HG03060 (cell line): ENCODE measurements at regions not wholly inside any gene's neighbourhood (a gene's known extent, or its start where the extent isn't known, plus 50 kb on each side); places are given as distances from the start of the nearest gene placed in this dataset.

Experiments
- ATAC-seq: cut with Tn5 transposase; IDR thresholded peaks from one replicate; pipeline ENCODE4 v1.9.1; 2021; ENCODE audit warnings: low read depth, moderate number of reproducible peaks; ENCODE audit not compliant: unreplicated experiment

DNA sequence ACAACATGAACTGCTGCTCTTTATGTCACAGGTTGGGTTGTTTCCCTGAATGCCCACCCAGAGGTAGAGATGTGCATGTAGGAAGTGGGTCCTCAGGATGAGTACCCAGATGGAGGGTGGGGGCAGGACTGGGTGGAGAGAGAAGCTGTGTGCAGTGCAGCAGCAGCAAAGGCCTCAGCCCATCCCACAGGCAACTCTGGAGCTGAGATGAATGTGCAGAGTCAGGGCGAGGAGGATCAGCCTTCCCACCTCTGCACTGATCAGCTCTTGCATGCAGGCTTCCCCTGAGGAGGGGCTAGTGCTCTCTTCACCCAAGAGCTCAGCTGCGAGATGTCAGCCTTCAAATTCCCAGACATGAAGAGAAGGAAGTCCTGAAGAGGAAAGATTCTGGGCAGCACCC lies 326.2 kb upstream of the RAB6C start:
- ATAC-seq: no peak

- no peak for ATAC-seq
Observed at GRCh38 chr2:129654331-129654730, 325.1 kb upstream of the RAB6C start.

DNA sequence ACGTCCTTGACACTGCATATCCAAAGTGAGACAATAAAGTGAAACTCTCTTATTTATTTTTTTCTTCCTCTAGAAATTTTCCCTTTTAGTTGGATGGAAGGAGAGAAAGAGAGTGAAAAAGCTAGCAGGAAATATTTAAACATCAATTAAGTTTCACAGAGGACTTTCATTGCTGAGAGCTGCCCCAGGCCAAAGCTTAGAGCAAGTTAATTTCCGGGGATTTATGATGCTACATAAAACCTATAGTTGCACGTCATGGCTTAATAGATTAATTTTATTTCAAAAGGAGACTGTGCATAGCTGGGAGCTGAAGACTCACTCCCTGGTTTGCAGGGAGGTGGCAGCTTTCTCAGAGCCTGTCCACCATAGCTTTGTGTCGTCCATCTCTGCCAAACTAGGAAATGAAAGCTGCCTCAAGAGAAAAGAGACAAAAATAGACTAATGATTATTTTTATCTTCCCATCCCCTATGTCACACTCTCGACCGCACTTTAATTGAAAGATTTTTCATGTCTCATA lies 323.3 kb upstream of the RAB6C start:
- no peak for ATAC-seq

- ATAC-seq: no peak
Observed at GRCh38 chr2:129658430-129658829, 321.0 kb upstream of the RAB6C start.

GRCh38 chr2:129661935-129662334 lies 317.5 kb upstream of the RAB6C start:
- no peak for ATAC-seq

GRCh38 chr2:129667577-129667976 lies 311.9 kb upstream of the RAB6C start:
- ATAC-seq: no peak

DNA sequence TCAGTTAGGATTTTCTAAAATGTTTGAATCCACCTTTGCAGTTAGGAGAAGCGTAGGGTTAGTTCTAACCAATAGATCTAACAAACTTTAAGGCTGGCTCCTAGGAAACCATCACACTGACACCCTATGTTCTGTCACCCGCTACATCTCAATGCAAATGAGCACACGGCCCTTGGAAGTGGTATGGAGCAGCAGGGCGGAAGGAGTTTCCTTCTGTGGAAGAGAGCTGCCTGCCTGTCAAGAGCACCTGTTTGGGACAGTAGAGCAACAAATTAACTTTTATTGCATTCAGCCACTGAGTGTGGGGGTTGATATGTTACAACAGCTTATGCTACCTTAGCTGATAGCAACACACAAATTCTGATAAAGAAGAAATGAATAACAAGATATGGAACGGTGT lies 306.9 kb upstream of the RAB6C start:
- no peak for ATAC-seq

DNA sequence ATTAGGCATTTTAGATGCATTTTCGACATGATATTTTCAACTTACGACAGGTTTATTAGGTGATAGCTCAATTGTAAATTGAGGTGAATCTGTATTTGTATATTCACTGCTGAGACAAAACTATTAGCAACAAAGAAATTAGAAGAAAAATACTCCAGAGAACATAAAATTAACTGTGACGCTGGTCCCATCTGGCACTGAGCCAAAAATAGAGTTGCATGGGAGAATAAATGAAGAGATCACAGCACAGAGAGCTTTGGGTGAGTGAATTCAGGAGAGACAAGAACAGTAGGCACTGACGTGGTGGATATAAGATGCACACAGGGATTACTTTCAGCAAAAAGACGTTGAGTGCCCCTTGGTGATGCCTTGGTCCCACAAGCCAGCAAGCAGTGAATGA lies 306.2 kb upstream of the RAB6C start:
- no peak for ATAC-seq

- no peak for ATAC-seq
Observed at GRCh38 chr2:129673847-129674711, 305.4 kb upstream of the RAB6C start.

DNA sequence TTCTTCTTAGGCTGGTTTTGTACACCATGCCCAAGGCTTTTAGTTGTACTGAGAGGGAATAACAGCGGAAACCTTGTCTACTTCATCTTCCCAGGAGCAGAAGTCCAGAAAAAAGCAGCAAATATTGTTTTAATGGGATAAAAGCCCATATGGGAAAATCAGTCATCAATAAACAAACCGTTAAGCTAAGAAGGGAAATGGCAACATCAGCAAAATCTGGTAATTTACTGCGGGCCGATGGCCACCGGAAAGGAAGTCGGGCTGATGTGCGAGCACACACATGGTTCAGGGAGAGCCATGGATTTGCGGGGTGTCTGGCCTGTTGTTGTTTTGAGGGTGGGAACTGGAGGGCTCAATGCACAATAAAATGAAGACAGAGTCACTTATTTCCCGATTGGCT lies 300.7 kb upstream of the RAB6C start:
- ATAC-seq: no peak

GRCh38 chr2:129681788-129682187 lies 297.7 kb upstream of the RAB6C start:
- no peak for ATAC-seq

DNA sequence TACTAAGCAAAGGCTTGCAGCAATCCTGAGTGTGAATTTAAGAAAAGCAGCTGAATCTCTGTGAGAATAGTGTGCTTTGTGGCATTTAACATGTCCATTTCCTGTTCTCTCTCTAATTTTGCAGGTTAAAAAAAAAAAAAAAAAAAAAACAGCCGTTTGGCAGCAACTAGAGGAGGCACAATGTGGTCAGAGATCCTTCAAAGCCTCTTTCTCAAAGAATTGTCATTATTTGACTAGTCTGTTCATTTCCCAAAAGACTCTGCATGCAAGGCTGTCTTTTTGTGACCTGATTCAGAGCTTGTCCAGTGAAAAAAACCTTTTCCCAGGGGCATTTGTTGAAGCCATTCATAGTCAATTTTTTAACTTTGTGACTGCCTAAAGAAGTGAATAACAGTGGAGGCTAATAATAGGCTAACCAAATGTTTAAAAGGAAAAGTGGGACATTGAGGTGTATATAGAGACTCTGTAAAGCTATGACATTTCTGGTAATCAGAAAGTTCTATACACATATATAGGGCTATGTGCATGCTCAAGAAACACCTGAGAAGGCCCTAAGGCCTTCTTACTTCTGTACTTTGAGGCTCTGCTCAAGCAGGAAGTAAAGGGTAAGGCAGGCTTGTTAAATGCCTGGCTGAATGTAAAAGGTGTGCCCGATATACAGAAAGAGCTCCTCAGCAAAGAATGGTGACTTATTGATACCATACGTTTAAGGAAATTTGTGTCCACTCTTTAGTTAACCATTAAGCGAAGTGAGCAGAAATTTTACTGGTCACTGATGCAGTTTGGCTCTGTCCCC lies 289.6 kb upstream of the RAB6C start:
- ATAC-seq: no peak

DNA sequence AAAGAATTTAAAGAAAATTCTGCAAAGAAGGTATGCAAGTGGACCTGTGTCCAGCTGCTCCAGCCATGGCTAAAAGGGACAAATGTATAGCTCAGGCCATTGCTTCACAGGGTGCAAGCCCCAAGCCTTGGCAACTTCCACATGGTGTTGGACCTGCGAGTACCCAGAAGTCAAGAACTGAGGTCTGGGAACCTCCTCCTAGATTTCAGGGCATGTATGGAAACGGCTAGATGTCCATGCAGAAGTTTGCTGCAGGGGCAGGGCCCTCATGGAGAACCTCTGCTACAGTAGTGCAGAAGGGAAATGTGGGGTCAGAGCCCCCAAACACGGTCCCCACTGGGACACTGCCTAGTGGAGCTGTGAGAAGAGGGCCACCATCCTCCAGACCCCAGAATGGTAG lies 284.0 kb upstream of the RAB6C start:
- ATAC-seq: no peak

- ATAC-seq: no peak
Observed at GRCh38 chr2:129698593-129698992, 280.9 kb upstream of the RAB6C start.

GRCh38 chr2:129699781-129700573 lies 279.5 kb upstream of the RAB6C start:
- no peak for ATAC-seq

GRCh38 chr2:129702416-129703176 lies 276.9 kb upstream of the RAB6C start:
- no peak for ATAC-seq

DNA sequence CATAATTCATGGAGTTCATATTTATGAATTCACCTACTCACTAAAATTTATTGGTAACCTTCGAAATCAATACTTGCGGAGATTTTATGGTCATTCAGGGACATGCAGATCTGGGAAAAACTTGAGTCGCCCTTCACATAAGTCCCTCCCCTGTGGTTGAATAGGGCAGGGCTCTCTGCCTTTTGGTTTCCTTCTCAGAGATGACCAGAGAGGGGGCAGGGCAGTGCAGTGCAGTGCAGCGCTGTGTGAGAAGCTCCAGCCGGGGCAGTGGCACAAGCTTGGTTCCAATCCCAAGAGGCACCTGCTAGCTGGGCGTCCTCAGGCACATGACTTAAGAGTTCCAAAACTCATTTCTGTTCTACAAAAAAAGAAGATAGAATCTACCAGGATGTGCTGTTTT lies 274.4 kb upstream of the RAB6C start:
- ATAC-seq: no peak

DNA sequence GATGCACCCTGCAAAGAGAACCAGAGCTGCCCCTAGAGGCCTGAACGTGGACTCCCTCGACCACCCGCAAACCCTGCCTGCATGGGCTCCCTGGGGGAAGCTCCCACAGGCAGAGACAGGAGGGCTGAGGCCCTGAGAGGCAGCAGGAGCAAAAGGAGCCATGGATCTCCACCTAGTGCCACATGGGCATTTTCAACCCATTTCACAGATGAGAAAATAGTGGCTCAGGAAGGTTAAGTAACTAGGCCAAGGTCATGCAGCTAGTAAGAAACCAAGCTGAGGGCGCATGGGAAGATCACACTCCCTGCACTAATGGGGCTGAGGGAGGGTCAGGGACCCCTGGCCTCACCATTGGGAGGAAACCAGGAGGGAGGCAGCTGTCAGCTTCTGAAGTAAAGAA lies 271.7 kb upstream of the RAB6C start:
- ATAC-seq: no peak

DNA sequence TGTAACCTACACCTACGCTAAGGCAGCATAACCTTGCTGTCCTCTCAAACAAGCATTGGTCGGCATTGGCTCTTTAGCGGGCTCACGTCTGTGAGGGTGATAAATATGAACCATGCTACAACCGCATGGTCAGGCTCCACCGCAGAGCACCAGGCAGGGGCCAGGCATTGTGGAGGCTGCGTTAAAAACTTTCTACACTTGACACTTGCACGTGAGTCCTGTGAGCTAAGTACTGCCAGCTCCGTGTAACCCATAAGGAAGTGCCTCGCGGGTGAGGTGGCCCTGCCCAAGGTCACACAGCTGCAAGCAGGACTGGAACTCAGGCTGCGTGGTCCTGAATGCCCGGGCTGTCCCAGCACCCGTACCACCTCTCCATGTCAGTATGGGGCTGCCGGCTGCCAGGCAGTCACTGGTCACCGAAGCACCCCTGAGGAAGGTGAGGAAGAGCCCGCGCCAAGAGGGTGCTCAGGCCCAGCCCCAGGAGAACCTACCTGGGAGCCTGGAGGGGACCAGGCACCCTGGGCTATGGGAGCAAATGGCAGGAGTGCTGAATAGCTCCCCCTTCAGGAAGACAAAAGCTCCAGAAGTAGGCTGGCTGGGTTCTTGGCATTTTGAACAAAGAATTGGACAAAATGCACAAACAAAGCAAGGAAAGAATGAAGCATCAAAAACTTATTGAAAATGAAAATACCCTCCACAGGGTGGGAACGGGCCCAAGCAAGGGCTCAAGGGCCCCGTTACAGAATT lies 271.1 kb upstream of the RAB6C start:
- ATAC-seq: no peak
